Activated CD8-positive, alpha-beta memory T cell treated with anti-CD3 and anti-CD28 coated beads, Interleukin-2, amount 10 ng/mL, durations not matched to agents 7 days and 5 days (primary cell): ENCODE measurements at regions not wholly inside any gene's neighbourhood (a gene's known extent, or its start where the extent isn't known, plus 50 kb on each side); places are given as distances from the start of the nearest gene placed in this dataset.

Experiments used
- ATAC-seq: fragments of 150-1000 bp; cut with Tn5 transposase; one replicate; pipeline ENCODE4 v1.10.0; 2021; ENCODE audit warnings: moderate library complexity
- CTCF ChIA-PET: fragments of 350-600 bp; sonication (Branson Sonifier 250); formaldehyde crosslinking; loops from one replicate; lab custom pipeline; 2021; ENCODE audit warnings: antibody characterized with exemption; lab: Charles Lee
- DNase-seq: peaks from one replicate; pipeline ENCODE4 v3.0.0-alpha.2; 2020
- H3K27ac Mint-ChIP-seq: one replicate; pipeline ENCODE4 v1.8.0; 2021; ENCODE audit warnings: mild to moderate bottlenecking, mixed read lengths
- H3K27me3 Mint-ChIP-seq: one replicate; pipeline ENCODE4 v1.8.0; 2021; ENCODE audit warnings: mixed read lengths
- H3K36me3 Mint-ChIP-seq: one replicate; pipeline ENCODE4 v1.8.0; 2021; ENCODE audit warnings: mild to moderate bottlenecking, mixed read lengths
- H3K4me1 Mint-ChIP-seq: one replicate; pipeline ENCODE4 v1.8.0; 2021; ENCODE audit warnings: mixed read lengths
- H3K4me3 Mint-ChIP-seq: one replicate; pipeline ENCODE4 v1.8.0; 2021; ENCODE audit warnings: mild to moderate bottlenecking, moderate library complexity, mixed read lengths
- H3K9me3 Mint-ChIP-seq: one replicate; pipeline ENCODE4 v1.8.0; 2022; ENCODE audit warnings: low read depth, mixed read lengths

DNA sequence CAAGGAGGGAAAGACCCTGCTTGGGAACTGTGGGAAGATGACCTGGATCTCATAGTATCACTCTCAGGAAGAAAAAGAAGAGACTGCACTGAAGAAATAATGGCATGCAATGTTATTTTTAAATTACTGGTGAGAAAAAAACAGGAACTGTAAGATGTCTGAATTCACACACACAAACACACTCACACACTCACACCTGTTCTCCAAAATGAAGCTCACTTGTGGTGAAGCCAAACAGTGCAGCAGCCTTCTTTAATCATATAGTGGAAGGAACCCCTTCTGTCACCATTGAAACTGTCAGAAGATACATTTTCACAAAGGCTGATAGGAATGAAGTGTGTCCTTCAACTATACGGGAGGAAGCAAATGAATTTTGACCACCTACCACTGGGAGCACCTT, 156.5 kb upstream of the GHITM start:
- Mint-ChIP-seq H3K27me3 (peaks cover 7% of the 10 kb centered on the region), H3K36me3 (no peaks in the 10 kb centered on the region)
- no peak for ATAC-seq

DNA sequence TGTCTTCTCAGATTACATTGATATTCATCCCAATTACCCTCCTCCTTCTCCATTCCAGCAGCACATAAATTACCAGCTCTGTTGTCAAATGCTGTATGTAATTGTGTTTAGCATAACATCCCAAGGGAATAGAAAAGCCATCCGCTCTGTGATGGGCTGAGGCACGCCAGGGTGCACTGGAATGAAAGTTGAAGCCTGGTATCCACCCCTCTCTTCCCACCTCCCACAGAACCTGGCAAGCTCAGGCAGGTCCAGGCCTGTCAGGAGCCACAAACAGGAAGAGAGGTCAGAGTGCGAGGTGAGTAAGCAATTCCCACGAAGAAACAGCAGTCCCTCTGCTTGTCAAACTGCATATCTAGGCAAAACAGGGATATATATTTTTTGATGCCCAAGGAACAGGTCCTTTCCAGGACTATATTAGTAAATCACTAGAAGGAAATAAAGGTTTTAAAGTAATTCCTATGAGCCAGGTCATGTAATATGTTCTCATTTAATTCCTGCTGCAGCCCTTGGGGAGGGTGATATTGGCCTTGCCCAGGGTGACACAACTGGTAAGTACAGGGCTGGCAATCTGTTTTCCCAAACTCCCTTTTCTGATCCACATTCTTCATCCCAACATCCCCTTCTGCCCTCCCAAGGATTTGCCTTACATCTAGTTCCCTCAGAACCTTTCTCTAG, 155.6 kb upstream of the GHITM start:
- Mint-ChIP-seq H3K27ac (no peak overlapping the region), H3K4me3 (no peak overlapping the region), H3K4me1 (no peaks in the 10 kb centered on the region), H3K27me3 (peaks cover 4% of the 10 kb centered on the region), H3K36me3 (no peaks in the 10 kb centered on the region), H3K9me3 (no peaks in the 10 kb centered on the region)
- CTCF ChIA-PET, result no interaction called here
- ATAC-seq (no peak), DNase-seq (no peak)

More for the DNA sequence above, 156.5 kb upstream of the GHITM start:
- H3K4me1 Mint-ChIP-seq, result no peaks in the 10 kb centered on the region
- H3K9me3 Mint-ChIP-seq, result no peaks in the 10 kb centered on the region
- H3K27ac Mint-ChIP-seq, result no peak overlapping the region
- CTCF ChIA-PET, result no interaction called here
- no peak overlapping the region for H3K4me3 Mint-ChIP-seq
- no peak for DNase-seq

DNA sequence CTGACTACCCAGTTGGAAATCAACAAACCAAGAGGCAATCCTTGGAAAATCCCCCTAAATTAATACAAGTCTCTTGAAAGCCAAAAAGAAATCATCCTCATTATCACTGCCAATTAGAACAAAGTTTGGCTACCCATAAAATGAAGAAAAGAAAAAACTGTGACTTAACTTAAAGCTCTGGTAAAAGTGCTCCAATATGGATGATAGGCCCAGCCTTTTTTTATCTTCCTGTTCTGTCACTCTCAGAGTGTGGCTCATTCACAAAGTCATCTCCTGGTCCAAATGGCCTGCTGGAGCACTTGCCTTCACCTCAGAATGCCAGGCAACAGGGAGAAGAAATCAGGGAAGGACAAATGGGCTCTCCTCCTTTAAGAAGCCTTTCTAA, 155.1 kb upstream of the GHITM start:
- Mint-ChIP-seq H3K27me3 (peaks cover 4% of the 10 kb centered on the region), H3K9me3 (no peaks in the 10 kb centered on the region), H3K4me3 (no peak overlapping the region), H3K36me3 (no peaks in the 10 kb centered on the region), H3K4me1 (peaks cover under 1% of the 10 kb centered on the region), H3K27ac (no peak overlapping the region)
- CTCF ChIA-PET, result no interaction called here
- ATAC-seq, result no peak
- DNase-seq, result no peak

DNA sequence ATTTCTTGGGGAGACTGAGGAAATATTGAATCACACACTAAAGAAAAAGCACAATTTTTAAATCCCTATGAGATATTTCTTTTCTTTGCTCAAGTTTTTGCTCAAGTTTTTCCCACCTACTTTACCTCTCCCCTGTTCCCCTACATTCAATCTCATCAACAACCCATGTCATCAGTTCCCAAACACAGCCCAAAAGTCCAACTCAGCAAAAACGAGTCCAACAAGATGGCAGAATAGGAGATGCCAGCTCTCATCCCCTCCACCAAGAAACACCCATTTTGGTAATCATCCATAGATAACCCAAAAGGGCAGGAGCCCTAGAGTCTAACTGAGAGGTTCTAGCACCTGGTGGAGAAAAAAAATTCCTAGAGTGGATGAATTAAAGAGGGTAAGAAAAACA, 152.5 kb upstream of the GHITM start:
- H3K9me3 Mint-ChIP-seq, result no peaks in the 10 kb centered on the region
- no peak for ATAC-seq
- no peak for DNase-seq
- peaks cover 6% of the 10 kb centered on the region for H3K4me1 Mint-ChIP-seq
- CTCF ChIA-PET, result no interaction called here
- H3K27me3 Mint-ChIP-seq, result peaks cover 6% of the 10 kb centered on the region
- no peaks in the 10 kb centered on the region for H3K36me3 Mint-ChIP-seq
- no peak overlapping the region for H3K4me3 Mint-ChIP-seq
- H3K27ac Mint-ChIP-seq, result no peak overlapping the region

DNA sequence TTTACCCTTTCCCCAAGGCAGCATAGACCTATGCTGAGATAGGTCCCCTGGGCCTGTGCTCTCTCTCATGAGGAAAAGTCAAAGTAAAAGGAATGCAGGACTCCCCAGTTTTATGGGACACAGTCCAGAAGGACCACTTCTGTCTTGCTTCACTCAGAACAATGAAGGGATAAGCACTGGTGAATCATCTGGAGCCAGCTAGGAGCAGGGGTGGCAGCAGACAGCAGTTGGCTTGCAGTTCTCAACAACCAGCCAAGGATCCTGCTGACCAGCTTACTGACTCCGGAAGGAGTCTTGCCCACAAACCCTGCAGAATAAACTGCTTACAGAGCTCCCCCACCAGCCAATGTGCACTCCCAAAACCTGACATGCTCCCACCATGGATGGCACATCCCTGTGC, 152.1 kb upstream of the GHITM start:
- Mint-ChIP-seq H3K36me3 (no peaks in the 10 kb centered on the region), H3K4me3 (no peak overlapping the region), H3K27me3 (peaks cover 6% of the 10 kb centered on the region), H3K4me1 (peaks cover 6% of the 10 kb centered on the region), H3K27ac (no peak overlapping the region), H3K9me3 (no peaks in the 10 kb centered on the region)
- DNase-seq (no peak), ATAC-seq (no peak)
- CTCF ChIA-PET, result no interaction called here

DNA sequence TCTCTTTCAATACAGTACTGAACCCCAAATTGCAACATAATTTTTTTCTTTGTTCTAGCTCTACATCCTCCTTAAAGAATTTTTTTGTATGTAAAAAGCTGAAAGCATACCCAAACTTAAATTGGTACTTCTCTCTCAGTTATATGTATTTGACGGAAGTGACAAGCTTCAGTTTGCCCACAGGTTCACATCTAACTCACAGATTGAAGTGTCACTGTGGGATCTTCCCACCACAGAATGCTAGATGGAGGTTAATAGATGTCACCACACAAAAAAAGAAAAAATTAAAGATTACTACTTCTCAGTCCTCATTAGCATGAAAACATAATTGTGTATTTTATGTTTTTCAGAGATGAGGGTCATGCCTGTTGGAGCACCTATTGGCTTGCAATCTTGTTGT, 150.9 kb upstream of the GHITM start:
- Mint-ChIP-seq H3K4me1 (peaks cover 6% of the 10 kb centered on the region), H3K27ac (no peak overlapping the region), H3K27me3 (peaks cover 6% of the 10 kb centered on the region), H3K9me3 (no peaks in the 10 kb centered on the region), H3K36me3 (no peaks in the 10 kb centered on the region), H3K4me3 (no peak overlapping the region)
- no peak for DNase-seq
- no peak for ATAC-seq
- CTCF ChIA-PET, result no interaction called here

DNA sequence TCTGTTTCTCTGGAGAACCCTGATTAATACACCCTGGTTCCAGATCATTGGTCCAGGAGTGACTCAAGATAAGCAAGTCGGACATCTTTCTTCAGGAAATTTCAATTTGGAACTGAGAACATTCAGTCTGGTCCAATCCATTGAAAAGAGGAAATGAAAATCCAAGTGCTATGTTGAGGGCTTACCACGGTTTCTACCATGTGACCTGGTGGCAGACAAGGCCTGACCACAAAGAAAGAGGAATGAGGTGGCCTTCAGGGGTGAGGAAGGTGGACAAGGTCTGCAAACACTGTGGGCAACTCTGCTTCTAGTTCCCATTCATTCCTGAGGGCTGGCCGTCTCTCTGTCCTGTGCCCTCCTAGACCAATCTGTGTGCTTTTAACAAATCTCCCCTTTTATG, 149.2 kb upstream of the GHITM start:
- peaks cover 6% of the 10 kb centered on the region for H3K27me3 Mint-ChIP-seq
- CTCF ChIA-PET, result no interaction called here
- H3K4me3 Mint-ChIP-seq, result no peak overlapping the region
- H3K27ac Mint-ChIP-seq, result no peak overlapping the region
- no peak for DNase-seq
- no peaks in the 10 kb centered on the region for H3K9me3 Mint-ChIP-seq
- peaks cover 6% of the 10 kb centered on the region for H3K4me1 Mint-ChIP-seq
- ATAC-seq, result no peak
- H3K36me3 Mint-ChIP-seq, result no peaks in the 10 kb centered on the region

DNA sequence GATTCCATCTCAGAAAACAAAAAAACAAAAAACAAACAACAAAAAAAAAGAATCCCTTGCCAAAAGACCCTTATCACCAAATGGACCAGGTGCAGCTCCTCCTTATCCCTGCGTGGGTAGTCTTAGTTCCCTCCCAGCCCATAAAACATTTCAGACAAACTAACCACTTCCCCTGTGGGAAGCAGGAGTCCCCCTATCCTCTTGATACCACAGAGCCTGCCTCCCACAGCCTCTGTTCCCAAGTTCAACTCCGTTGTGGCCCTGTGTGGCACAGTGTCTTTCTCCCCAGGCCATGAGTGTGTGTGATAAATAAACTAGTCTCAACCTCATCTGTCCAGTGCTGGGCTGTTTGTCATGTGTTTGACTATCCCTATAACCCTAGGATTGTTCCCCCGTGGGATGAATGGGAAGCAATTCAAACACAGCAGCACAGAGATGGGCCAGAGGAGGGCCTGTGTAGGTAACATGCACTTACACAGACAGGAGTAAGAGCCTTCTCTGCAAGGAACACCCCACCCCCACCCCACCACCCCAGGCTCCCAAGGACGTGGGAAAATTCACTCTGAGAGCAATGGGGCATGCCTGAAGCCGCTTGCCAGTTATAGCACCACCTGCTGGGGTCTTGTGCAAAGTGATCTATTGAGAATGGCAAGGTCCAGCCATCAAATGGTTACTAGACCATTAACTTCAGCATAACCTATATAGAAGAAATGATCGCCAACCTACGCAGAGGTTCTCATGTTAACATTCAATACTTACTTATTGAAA, 147.1 kb upstream of the GHITM start:
- no peak overlapping the region for H3K4me3 Mint-ChIP-seq
- H3K27ac Mint-ChIP-seq, result no peak overlapping the region
- CTCF ChIA-PET, result no interaction called here
- DNase-seq (peak; percentile 43), ATAC-seq (no peak)
- peaks cover 11% of the 10 kb centered on the region for H3K27me3 Mint-ChIP-seq
- H3K9me3 Mint-ChIP-seq, result no peaks in the 10 kb centered on the region
- H3K36me3 Mint-ChIP-seq, result no peaks in the 10 kb centered on the region
- peaks cover 9% of the 10 kb centered on the region for H3K4me1 Mint-ChIP-seq

DNA sequence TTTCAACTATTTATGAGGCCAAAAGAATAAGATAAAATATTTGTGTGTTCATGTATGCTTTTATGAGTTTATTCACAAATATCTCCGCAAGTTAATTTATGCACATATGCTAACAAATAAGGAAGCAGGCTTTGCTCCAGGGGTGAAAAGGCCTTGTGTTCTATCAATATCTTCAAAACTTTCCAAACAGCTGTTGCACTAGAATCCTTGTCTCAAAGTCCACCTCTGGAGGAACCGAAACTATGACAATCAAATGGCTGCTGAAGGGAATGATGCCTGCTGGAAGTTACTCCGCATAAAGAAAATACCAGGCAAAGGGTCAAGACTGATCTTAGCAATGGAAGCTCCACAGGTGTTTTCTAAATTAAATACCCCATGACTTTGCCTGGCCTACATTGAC, 145.0 kb upstream of the GHITM start:
- H3K9me3 Mint-ChIP-seq, result no peaks in the 10 kb centered on the region
- peaks cover 8% of the 10 kb centered on the region for H3K27me3 Mint-ChIP-seq
- H3K36me3 Mint-ChIP-seq, result no peaks in the 10 kb centered on the region
- peaks cover 7% of the 10 kb centered on the region for H3K4me1 Mint-ChIP-seq
- CTCF ChIA-PET, result no interaction called here
- ATAC-seq, result no peak
- DNase-seq, result no peak
- H3K27ac Mint-ChIP-seq, result no peak overlapping the region
- H3K4me3 Mint-ChIP-seq, result no peak overlapping the region

DNA sequence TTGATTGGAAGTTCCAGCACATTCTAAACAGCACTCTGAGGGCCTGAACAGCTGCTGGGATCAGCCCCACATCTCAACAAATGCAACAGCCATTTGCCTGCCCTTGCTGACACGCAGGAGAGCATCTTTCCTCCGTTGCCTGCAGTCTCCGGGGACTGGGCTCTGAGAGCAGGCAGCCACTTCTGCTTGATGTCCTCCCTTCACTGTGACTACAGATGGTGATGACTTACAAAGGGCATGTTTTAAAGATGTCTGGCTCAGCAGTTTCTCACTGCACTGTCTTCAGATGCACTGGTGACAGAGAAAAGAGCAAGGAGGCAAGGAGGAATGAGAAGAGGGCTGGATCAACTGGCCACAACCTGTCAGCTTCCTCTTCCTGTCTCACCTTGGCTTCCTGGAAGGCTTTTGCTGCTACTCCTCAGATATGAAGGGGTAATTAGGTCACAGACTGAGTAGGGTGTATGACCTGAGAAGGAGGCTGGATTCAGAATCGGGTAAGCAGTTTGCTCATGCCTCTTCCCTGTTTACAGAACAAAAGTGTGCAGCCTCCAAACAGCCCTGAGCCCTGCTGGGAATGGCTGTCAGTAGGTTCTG, 143.5 kb upstream of the GHITM start:
- no peaks in the 10 kb centered on the region for H3K9me3 Mint-ChIP-seq
- no peak for ATAC-seq
- no peak overlapping the region for H3K4me3 Mint-ChIP-seq
- H3K27ac Mint-ChIP-seq, result no peak overlapping the region
- DNase-seq, result no peak
- no peaks in the 10 kb centered on the region for H3K36me3 Mint-ChIP-seq
- peaks cover 2% of the 10 kb centered on the region for H3K4me1 Mint-ChIP-seq
- peaks cover 7% of the 10 kb centered on the region for H3K27me3 Mint-ChIP-seq
- CTCF ChIA-PET, result interaction anchor here (1.3 kb wide), 1 partner anchor 20 kb away, joined by 3 read pairs; no protein-coding TSS in a partner anchor

DNA sequence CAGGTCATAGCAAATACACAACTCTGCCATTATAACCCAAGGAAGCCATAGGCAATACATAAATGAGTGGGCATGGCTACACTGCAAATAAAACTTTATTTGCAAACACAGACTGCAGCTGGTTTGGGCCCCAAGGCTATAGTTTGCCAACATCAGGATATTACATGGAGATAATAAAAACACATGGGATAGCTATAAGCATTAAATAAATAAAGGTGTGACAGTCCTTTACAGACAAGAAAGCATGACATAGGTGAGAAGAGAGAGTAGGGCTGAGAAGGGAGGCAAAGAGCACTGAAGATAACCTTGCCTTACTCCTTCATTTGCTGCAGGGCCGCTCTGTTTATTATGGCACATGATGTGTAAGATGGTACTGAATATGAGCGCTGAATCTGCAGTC, 135.1 kb upstream of the GHITM start:
- Mint-ChIP-seq H3K9me3 (no peaks in the 10 kb centered on the region), H3K4me1 (no peaks in the 10 kb centered on the region), H3K27ac (no peak overlapping the region), H3K27me3 (peaks cover 4% of the 10 kb centered on the region), H3K36me3 (no peaks in the 10 kb centered on the region), H3K4me3 (no peak overlapping the region)
- DNase-seq (no peak), ATAC-seq (no peak)
- CTCF ChIA-PET, result no interaction called here

DNA sequence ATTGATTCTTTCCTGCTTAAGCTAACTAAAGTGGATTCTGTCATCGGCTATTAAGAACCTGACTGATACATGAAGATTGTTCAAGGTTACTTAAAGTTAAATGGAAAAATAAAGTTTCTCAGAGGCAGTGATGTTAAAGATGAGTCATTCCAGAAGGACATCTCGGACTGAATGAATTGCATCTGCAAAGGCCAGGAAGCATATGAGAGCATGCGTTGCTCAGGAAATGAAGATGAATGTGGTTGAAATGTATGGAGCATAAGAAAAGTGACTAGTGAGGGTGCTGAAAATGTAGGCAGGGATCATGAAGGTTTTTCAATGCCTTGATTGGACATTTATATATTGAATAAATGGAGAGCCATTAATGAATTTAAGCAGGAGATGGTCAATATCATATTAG, 133.9 kb upstream of the GHITM start:
- no peak for DNase-seq

DNA sequence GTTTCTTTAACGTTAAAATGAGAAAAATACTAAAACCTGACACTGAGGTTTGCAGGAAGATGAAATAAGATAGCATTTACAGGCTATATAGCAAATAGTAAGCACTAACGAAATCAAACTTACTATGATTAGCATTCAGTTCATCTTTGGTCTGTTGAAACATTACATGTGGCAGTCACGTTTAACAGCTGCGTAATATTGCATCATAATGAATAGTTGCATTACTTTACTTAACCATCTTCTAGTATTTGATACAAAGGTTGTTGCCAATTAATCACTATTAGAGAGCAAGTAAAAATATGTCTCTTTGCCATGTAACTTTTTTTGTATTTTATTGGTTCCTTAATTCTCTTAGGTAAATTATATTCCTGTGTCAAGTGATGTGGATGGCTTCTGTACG, 131.8 kb upstream of the GHITM start:
- peaks cover 4% of the 10 kb centered on the region for H3K27me3 Mint-ChIP-seq
- H3K27ac Mint-ChIP-seq, result no peak overlapping the region
- no peaks in the 10 kb centered on the region for H3K4me1 Mint-ChIP-seq
- CTCF ChIA-PET, result no interaction called here
- no peaks in the 10 kb centered on the region for H3K36me3 Mint-ChIP-seq
- no peak overlapping the region for H3K4me3 Mint-ChIP-seq
- H3K9me3 Mint-ChIP-seq, result no peaks in the 10 kb centered on the region
- ATAC-seq, result no peak
- DNase-seq, result no peak

More for the DNA sequence above, 133.9 kb upstream of the GHITM start:
- H3K4me3 Mint-ChIP-seq, result no peak overlapping the region
- H3K36me3 Mint-ChIP-seq, result no peaks in the 10 kb centered on the region
- CTCF ChIA-PET, result no interaction called here
- ATAC-seq, result no peak
- H3K4me1 Mint-ChIP-seq, result no peaks in the 10 kb centered on the region
- no peaks in the 10 kb centered on the region for H3K9me3 Mint-ChIP-seq
- H3K27me3 Mint-ChIP-seq, result peaks cover 4% of the 10 kb centered on the region
- no peak overlapping the region for H3K27ac Mint-ChIP-seq

DNA sequence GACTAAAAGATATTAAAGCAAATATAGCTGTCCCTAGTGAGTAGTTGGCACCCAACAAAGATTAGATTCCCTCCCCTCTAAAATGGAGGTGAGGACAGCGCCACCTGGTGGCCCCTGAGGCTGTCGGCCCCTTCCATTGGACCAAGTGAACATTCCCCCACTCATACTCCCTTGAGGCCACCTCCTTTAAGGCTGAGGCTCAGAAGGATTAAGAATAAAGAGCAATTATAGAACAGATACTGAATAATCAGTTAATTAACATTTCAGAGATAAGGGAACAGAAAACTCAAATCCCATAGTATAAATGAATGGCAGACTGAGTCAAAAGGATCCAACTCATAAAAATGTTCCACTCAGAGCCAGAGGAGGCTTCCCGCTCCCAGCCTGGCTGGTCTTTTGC, 130.4 kb upstream of the GHITM start:
- H3K27ac Mint-ChIP-seq, result no peak overlapping the region
- DNase-seq (peak; percentile 53), ATAC-seq (no peak)
- H3K4me3 Mint-ChIP-seq, result no peak overlapping the region
- H3K9me3 Mint-ChIP-seq, result no peaks in the 10 kb centered on the region
- no peaks in the 10 kb centered on the region for H3K36me3 Mint-ChIP-seq
- CTCF ChIA-PET, result no interaction called here
- H3K4me1 Mint-ChIP-seq, result peaks cover 6% of the 10 kb centered on the region
- H3K27me3 Mint-ChIP-seq, result peaks cover 4% of the 10 kb centered on the region
